ENCODE measurements at regions not wholly inside any gene's neighbourhood (a gene's known extent, or its start where the extent isn't known, plus 50 kb on each side); places are given as distances from the start of the nearest gene placed in this dataset.
A peak's percentile ranks its signal among the peaks of the same experiment; 100 is the strongest.
"Not testable (repeated sequence)": the region's sequence is repeated elsewhere in the genome, so short reads cannot be mapped to it uniquely, and the experiment has no call there.

GRCh38 chr3:153768561-153769469, 352.4 kb upstream of the ARHGEF26 start:
- Histone ChIP-seq H3K36me3 (no peaks in the 10 kb centered on the region), H3K4me3 (no peak overlapping the region), H3K4me1 (ENCODE audit: low read depth) (no peaks in the 10 kb centered on the region), H3K9me3 (ENCODE audit: low read depth) (no peaks in the 10 kb centered on the region), H3K27ac (no peak overlapping the region), H3K27me3 (no peaks in the 10 kb centered on the region)
- TF ChIP-seq CTCF (IDR thresholded peaks at IDR 0.05; ENCODE audit: low read depth, low read length), result peak; percentile 88
- DNase-seq (ENCODE audit: low read depth in 1 of 2, low spot score in 1 of 2), result peak; percentile 60 to 76

GRCh38 chr3:153783106-153783505, 338.1 kb upstream of the ARHGEF26 start:
- Histone ChIP-seq H3K27me3 (no peaks in the 10 kb centered on the region), H3K27ac (peak overlapping the region; percentile 27), H3K4me1 (ENCODE audit: low read depth) (peaks cover 11% of the 10 kb centered on the region), H3K4me3 (no peak overlapping the region), H3K9me3 (ENCODE audit: low read depth) (no peaks in the 10 kb centered on the region), H3K36me3 (no peaks in the 10 kb centered on the region)
- TF ChIP-seq CTCF (IDR thresholded peaks at IDR 0.05; ENCODE audit: low read depth, low read length), result no peak
- peak; percentile 58 to 66 for DNase-seq (ENCODE audit: low read depth in 1 of 2, low spot score in 1 of 2)

- DNase-seq (ENCODE audit: low read depth in 1 of 2, low spot score in 1 of 2), result peak in 1 of 2 donors; percentile 3
- TF ChIP-seq CTCF (IDR thresholded peaks at IDR 0.05; ENCODE audit: low read depth, low read length), result no peak
- no peaks in the 10 kb centered on the region for H3K9me3 ChIP-seq (ENCODE audit: low read depth)
- H3K27me3 ChIP-seq, result no peaks in the 10 kb centered on the region
- peaks cover 11% of the 10 kb centered on the region for H3K4me1 ChIP-seq (ENCODE audit: low read depth)
- H3K4me3 ChIP-seq, result no peak overlapping the region
- H3K27ac ChIP-seq, result peak overlapping the region; percentile 27
- H3K36me3 ChIP-seq, result no peaks in the 10 kb centered on the region
These were observed 337.3 kb upstream of the ARHGEF26 start for GRCh38 chr3:153783741-153784480.

GRCh38 chr3:153785901-153786300, 335.3 kb upstream of the ARHGEF26 start:
- no peaks in the 10 kb centered on the region for H3K27me3 ChIP-seq
- H3K27ac ChIP-seq, result no peak overlapping the region
- no peak for DNase-seq (ENCODE audit: low read depth in 1 of 2, low spot score in 1 of 2)
- no peak overlapping the region for H3K4me3 ChIP-seq
- TF ChIP-seq CTCF (IDR thresholded peaks at IDR 0.05; ENCODE audit: low read depth, low read length), result no peak
- H3K9me3 ChIP-seq (ENCODE audit: low read depth), result no peaks in the 10 kb centered on the region
- H3K4me1 ChIP-seq (ENCODE audit: low read depth), result peaks cover 11% of the 10 kb centered on the region
- no peaks in the 10 kb centered on the region for H3K36me3 ChIP-seq

- H3K4me3 ChIP-seq, result no peak overlapping the region
- no peak for DNase-seq (ENCODE audit: low read depth in 1 of 2, low spot score in 1 of 2)
- TF ChIP-seq CTCF (IDR thresholded peaks at IDR 0.05; ENCODE audit: low read depth, low read length), result no peak
- H3K36me3 ChIP-seq, result no peaks in the 10 kb centered on the region
- H3K9me3 ChIP-seq (ENCODE audit: low read depth), result no peaks in the 10 kb centered on the region
- no peaks in the 10 kb centered on the region for H3K27me3 ChIP-seq
- H3K4me1 ChIP-seq (ENCODE audit: low read depth), result peaks cover 3% of the 10 kb centered on the region
- H3K27ac ChIP-seq, result no peak overlapping the region
These were observed 331.8 kb upstream of the ARHGEF26 start for GRCh38 chr3:153789380-153789779.

GRCh38 chr3:153797056-153797455, 324.1 kb upstream of the ARHGEF26 start:
- not testable (repeated sequence) for H3K36me3 ChIP-seq; H3K27ac ChIP-seq; H3K27me3 ChIP-seq; H3K4me3 ChIP-seq; H3K4me1 ChIP-seq (ENCODE audit: low read depth); DNase-seq (ENCODE audit: low read depth in 1 of 2, low spot score in 1 of 2); H3K9me3 ChIP-seq (ENCODE audit: low read depth)

Data from cardiac muscle cell (in vitro differentiated cells and primary cell).